Activated T-helper 17 cell treated with anti-CD3 and anti-CD28 coated beads, Interleukin-2, amount 50 U/mL, for 72 hours (primary cell): ENCODE measurements at regions not wholly inside any gene's neighbourhood (a gene's known extent, or its start where the extent isn't known, plus 50 kb on each side); places are given as distances from the start of the nearest gene placed in this dataset.

Experiments
- ATAC-seq: fragments of 150-1000 bp; cut with Tn5 transposase; replicated peaks from 2 replicates; pipeline ENCODE4 v1.10.0; 2021; ENCODE audit warnings: mild to moderate bottlenecking, moderate library complexity
- H3K27ac Mint-ChIP-seq: one replicate; pipeline ENCODE4 v1.8.0; 2022; ENCODE audit warnings: mixed read lengths
- H3K27me3 Mint-ChIP-seq: one replicate; pipeline ENCODE4 v1.8.0; 2022; ENCODE audit warnings: mixed read lengths
- H3K36me3 Mint-ChIP-seq: one replicate; pipeline ENCODE4 v1.8.0; 2022; ENCODE audit warnings: low read depth, mild to moderate bottlenecking, mixed read lengths
- H3K4me1 Mint-ChIP-seq: one replicate; pipeline ENCODE4 v1.8.0; 2022; ENCODE audit warnings: mixed read lengths
- H3K4me3 Mint-ChIP-seq: one replicate; pipeline ENCODE4 v1.8.0; 2022; ENCODE audit warnings: mild to moderate bottlenecking, mixed read lengths
- H3K9me3 Mint-ChIP-seq: one replicate; pipeline ENCODE4 v1.8.0; 2022; ENCODE audit warnings: mixed read lengths

- ATAC-seq, result no peak
- no peak overlapping the region for H3K4me3 Mint-ChIP-seq
- H3K9me3 Mint-ChIP-seq, result no peaks in the 10 kb centered on the region
- no peak overlapping the region for H3K27ac Mint-ChIP-seq
- H3K36me3 Mint-ChIP-seq, result no peaks in the 10 kb centered on the region
- peaks cover 3% of the 10 kb centered on the region for H3K27me3 Mint-ChIP-seq
- H3K4me1 Mint-ChIP-seq, result no peaks in the 10 kb centered on the region
Observed at GRCh38 chr3:168862466-168862865, 766.7 kb upstream of the GOLIM4 start.

DNA sequence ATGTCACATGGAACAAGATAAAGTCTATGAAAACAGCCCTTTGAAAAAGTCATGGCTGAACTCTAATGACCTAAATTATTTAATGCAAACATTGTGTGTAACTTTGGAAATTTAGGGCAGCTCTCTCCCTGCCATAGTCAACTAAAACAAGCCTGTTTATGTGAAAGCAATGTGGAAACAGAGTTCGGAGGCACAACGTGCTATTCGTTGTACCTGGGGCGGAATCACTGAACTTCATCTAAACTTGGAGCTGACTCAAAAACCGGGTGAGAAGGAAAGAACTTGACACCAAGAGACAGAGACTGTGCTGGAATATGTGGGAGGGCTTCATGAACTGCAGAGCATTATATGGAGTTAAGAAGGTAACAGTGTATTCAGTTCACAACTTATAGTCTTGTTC, 764.9 kb upstream of the GOLIM4 start:
- Mint-ChIP-seq H3K4me1 (no peaks in the 10 kb centered on the region), H3K36me3 (no peaks in the 10 kb centered on the region), H3K4me3 (no peak overlapping the region), H3K9me3 (no peaks in the 10 kb centered on the region), H3K27ac (no peak overlapping the region), H3K27me3 (peaks cover 3% of the 10 kb centered on the region)
- no peak for ATAC-seq

DNA sequence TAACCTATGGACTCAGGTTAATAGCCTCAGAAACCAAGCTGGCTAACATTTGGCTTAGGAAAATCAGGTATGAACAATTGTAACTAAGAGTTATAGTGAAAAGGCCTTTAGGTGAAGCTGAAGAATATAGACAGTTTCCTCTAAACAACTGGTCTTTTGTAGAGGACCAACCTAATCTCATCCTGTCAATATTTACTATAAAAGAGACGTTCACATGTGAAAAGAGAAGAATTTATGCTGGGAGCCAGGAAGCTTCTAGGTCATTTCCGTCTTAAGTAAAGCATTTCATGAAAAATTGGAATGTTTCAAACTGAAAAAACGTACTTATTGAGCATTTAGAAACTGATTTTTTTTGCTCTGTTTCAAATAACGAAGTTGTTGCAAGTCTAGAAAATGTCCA, 764.3 kb upstream of the GOLIM4 start:
- no peak overlapping the region for H3K27ac Mint-ChIP-seq
- no peak overlapping the region for H3K4me3 Mint-ChIP-seq
- H3K27me3 Mint-ChIP-seq, result peaks cover 3% of the 10 kb centered on the region
- H3K36me3 Mint-ChIP-seq, result no peaks in the 10 kb centered on the region
- ATAC-seq, result no peak
- no peaks in the 10 kb centered on the region for H3K9me3 Mint-ChIP-seq
- H3K4me1 Mint-ChIP-seq, result no peaks in the 10 kb centered on the region

- ATAC-seq, result no peak
- Mint-ChIP-seq H3K27me3 (peaks cover 3% of the 10 kb centered on the region), H3K27ac (no peak overlapping the region), H3K4me3 (no peak overlapping the region), H3K4me1 (no peaks in the 10 kb centered on the region), H3K36me3 (no peaks in the 10 kb centered on the region), H3K9me3 (no peaks in the 10 kb centered on the region)
Observed at GRCh38 chr3:168859574-168859973, 763.9 kb upstream of the GOLIM4 start.

GRCh38 chr3:168859143-168859542, 763.4 kb upstream of the GOLIM4 start:
- Mint-ChIP-seq H3K27ac (no peak overlapping the region), H3K4me1 (no peaks in the 10 kb centered on the region), H3K36me3 (no peaks in the 10 kb centered on the region), H3K4me3 (no peak overlapping the region), H3K9me3 (no peaks in the 10 kb centered on the region), H3K27me3 (peaks cover 3% of the 10 kb centered on the region)
- ATAC-seq, result no peak

DNA sequence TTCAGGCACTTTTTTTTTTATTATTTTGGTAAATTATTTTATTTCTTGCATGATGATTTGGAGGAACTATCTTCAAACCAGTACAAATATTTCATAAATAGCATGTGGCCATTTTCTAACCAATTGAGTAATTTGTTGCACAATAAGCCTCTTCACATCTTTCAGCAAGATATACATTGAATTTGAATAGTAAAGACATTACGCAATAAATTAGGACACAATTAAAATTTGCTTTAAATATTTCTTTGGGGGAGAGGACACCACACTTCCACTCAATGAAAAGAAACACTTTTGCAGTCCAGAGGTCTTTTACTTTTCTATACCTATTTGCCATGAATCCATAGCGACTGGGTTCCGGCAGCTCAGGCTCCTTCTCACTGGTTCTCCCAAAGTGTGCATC, 762.6 kb upstream of the GOLIM4 start:
- H3K9me3 Mint-ChIP-seq, result no peaks in the 10 kb centered on the region
- peaks cover 3% of the 10 kb centered on the region for H3K27me3 Mint-ChIP-seq
- ATAC-seq, result no peak
- H3K4me3 Mint-ChIP-seq, result no peak overlapping the region
- H3K27ac Mint-ChIP-seq, result no peak overlapping the region
- no peaks in the 10 kb centered on the region for H3K36me3 Mint-ChIP-seq
- no peaks in the 10 kb centered on the region for H3K4me1 Mint-ChIP-seq

DNA sequence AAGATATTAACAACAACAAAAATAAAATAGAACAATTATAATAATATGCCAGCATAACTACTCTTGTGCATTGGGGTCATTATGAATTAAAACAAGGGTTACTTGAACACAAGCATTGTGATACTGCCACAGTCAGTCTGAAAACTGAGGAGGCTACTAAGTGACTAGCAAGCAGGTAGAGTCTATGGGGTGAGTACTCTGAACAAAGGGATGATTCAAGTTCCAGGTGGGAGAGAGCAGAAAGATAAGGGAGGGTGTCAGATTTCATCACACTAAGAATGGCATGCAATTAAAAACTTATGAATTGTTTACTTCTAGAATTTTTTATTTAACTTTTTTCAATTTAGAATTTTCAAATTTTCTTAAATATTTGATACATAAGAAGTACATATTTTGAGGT, 754.4 kb upstream of the GOLIM4 start:
- Mint-ChIP-seq H3K9me3 (no peaks in the 10 kb centered on the region), H3K36me3 (no peaks in the 10 kb centered on the region), H3K4me3 (no peak overlapping the region), H3K4me1 (no peaks in the 10 kb centered on the region), H3K27me3 (peaks cover 12% of the 10 kb centered on the region), H3K27ac (no peak overlapping the region)
- no peak for ATAC-seq

GRCh38 chr3:168847291-168847883, 751.7 kb upstream of the GOLIM4 start:
- Mint-ChIP-seq H3K4me3 (no peak overlapping the region), H3K36me3 (no peaks in the 10 kb centered on the region), H3K27me3 (peaks cover 15% of the 10 kb centered on the region), H3K4me1 (no peaks in the 10 kb centered on the region), H3K27ac (no peak overlapping the region), H3K9me3 (no peaks in the 10 kb centered on the region)
- no peak for ATAC-seq

- no peaks in the 10 kb centered on the region for H3K9me3 Mint-ChIP-seq
- no peak for ATAC-seq
- H3K27ac Mint-ChIP-seq, result no peak overlapping the region
- H3K4me3 Mint-ChIP-seq, result no peak overlapping the region
- H3K27me3 Mint-ChIP-seq, result peaks cover 13% of the 10 kb centered on the region
- H3K36me3 Mint-ChIP-seq, result no peaks in the 10 kb centered on the region
- H3K4me1 Mint-ChIP-seq, result no peaks in the 10 kb centered on the region
Observed at GRCh38 chr3:168844894-168845482, 749.3 kb upstream of the GOLIM4 start.

GRCh38 chr3:168844472-168844871, 748.7 kb upstream of the GOLIM4 start:
- H3K27ac Mint-ChIP-seq, result no peak overlapping the region
- peaks cover 13% of the 10 kb centered on the region for H3K27me3 Mint-ChIP-seq
- ATAC-seq, result no peak
- H3K4me3 Mint-ChIP-seq, result no peak overlapping the region
- H3K4me1 Mint-ChIP-seq, result no peaks in the 10 kb centered on the region
- no peaks in the 10 kb centered on the region for H3K9me3 Mint-ChIP-seq
- H3K36me3 Mint-ChIP-seq, result no peaks in the 10 kb centered on the region

GRCh38 chr3:168843481-168843880, 747.8 kb upstream of the GOLIM4 start:
- ATAC-seq, result no peak
- no peaks in the 10 kb centered on the region for H3K9me3 Mint-ChIP-seq
- H3K27ac Mint-ChIP-seq, result no peak overlapping the region
- no peak overlapping the region for H3K4me3 Mint-ChIP-seq
- no peaks in the 10 kb centered on the region for H3K36me3 Mint-ChIP-seq
- H3K27me3 Mint-ChIP-seq, result peaks cover 13% of the 10 kb centered on the region
- no peaks in the 10 kb centered on the region for H3K4me1 Mint-ChIP-seq

GRCh38 chr3:168839653-168840052, 743.9 kb upstream of the GOLIM4 start:
- no peak overlapping the region for H3K4me3 Mint-ChIP-seq
- H3K4me1 Mint-ChIP-seq, result no peaks in the 10 kb centered on the region
- H3K27ac Mint-ChIP-seq, result no peak overlapping the region
- no peaks in the 10 kb centered on the region for H3K36me3 Mint-ChIP-seq
- no peak for ATAC-seq
- no peaks in the 10 kb centered on the region for H3K27me3 Mint-ChIP-seq
- no peaks in the 10 kb centered on the region for H3K9me3 Mint-ChIP-seq

DNA sequence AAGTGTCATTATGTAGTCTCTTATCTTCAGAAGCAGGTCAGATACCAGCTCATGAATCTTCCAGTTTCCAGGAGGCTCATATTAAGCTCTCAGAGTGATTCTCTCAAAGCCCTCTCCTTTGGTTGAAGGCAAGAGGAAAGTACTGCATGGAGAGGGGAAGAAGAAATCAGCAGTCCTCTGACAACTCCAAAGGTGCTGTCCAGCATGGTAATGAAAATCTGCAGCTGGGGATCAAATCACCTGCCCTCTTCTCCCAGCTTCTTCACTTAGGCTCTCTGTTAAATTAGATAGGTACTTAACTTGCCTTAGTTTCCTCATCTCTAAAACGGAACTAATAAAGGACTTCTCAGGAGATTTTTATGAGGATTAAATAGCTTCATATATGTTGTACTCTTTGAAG, 738.8 kb upstream of the GOLIM4 start:
- Mint-ChIP-seq H3K36me3 (no peaks in the 10 kb centered on the region), H3K27ac (no peak overlapping the region), H3K4me3 (no peak overlapping the region), H3K9me3 (no peaks in the 10 kb centered on the region), H3K4me1 (no peaks in the 10 kb centered on the region), H3K27me3 (no peaks in the 10 kb centered on the region)
- no peak for ATAC-seq

DNA sequence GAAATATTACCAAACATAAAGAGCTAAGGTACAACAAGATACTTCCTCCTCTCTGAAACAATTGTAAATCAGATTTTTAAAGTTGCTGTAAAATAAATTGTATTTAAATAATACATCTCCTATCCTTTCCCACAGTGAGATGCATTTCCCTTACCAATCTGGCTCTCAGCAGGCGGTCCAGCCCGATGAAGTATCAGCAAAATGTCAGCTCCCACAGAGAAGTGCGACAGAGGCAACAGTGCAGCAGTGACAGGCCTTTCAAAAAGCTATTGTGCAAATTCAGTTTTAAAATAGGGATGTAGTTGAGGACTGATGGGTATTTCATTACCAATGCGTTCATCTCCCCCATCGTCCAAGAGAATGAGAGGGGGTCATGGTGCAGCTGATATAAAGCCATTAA, 733.2 kb upstream of the GOLIM4 start:
- Mint-ChIP-seq H3K4me1 (no peaks in the 10 kb centered on the region), H3K36me3 (no peaks in the 10 kb centered on the region), H3K27me3 (no peaks in the 10 kb centered on the region), H3K9me3 (no peaks in the 10 kb centered on the region), H3K4me3 (no peak overlapping the region), H3K27ac (no peak overlapping the region)
- ATAC-seq, result no peak

GRCh38 chr3:168828536-168828935, 732.8 kb upstream of the GOLIM4 start:
- Mint-ChIP-seq H3K36me3 (no peaks in the 10 kb centered on the region), H3K9me3 (no peaks in the 10 kb centered on the region), H3K4me1 (no peaks in the 10 kb centered on the region), H3K27ac (no peak overlapping the region), H3K4me3 (no peak overlapping the region), H3K27me3 (no peaks in the 10 kb centered on the region)
- no peak for ATAC-seq

DNA sequence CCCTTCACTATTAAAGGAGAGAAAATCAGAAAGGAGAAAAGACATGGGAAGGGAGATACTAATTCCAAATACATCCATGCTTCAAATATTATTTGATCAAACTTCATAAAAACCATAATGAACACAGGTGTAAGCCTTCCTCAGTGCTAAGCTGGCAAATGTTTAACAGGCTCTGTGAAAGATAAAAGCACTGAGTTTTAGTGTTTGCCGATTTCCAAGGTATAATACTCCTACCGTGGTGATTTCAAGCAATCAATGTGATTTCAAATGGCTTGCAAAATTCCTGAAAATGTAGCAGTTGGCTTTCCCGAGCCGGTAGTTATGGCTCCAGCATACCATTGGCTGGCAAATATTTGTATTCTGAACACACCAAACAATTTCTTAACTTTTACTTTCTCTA, 732.3 kb upstream of the GOLIM4 start:
- Mint-ChIP-seq H3K4me1 (no peaks in the 10 kb centered on the region), H3K27ac (no peak overlapping the region), H3K9me3 (no peaks in the 10 kb centered on the region), H3K4me3 (no peak overlapping the region), H3K36me3 (no peaks in the 10 kb centered on the region), H3K27me3 (no peaks in the 10 kb centered on the region)
- ATAC-seq, result no peak
